NCI-H460 (cell line): ENCODE measurements at regions not wholly inside any gene's neighbourhood (a gene's known extent, or its start where the extent isn't known, plus 50 kb on each side); places are given as distances from the start of the nearest gene placed in this dataset.
"Not testable (repeated sequence)": the region's sequence is repeated elsewhere in the genome, so short reads cannot be mapped to it uniquely, and the experiment has no call there.

Experiments
- DNase-seq: peaks from one replicate; pipeline ENCODE4 v3.0.0-alpha.2; 2016; ENCODE audit warnings: low read depth; ENCODE audit errors: extremely low read depth

DNA sequence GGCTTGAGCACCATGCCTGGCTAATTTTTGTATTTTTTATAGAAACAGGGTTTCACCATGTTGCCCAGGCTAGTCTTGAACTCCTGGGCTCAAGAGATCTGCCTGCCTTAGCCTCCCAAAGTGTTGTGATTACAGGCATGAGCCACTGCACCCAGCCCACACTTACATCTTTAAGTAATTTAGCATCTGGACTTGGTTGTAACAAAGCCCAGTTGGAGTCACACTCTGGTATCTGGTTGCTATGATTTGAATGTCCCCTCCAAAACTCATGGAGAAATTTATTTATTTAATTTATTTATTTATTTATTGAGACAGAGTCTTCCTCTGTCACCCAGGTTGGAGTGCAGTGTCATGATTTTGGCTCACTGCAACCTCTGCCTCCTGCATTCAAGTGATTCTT lies 52.7 kb upstream of the TSC22D1 start:
- not testable (repeated sequence) for DNase-seq

GRCh38 chr13:44627441-44627840 lies 51.3 kb upstream of the TSC22D1 start:
- DNase-seq: no peak

GRCh38 chr13:44626176-44626575 lies 50.0 kb upstream of the TSC22D1 start:
- DNase-seq: no peak
